Esophagus (tissue), 2 donors: ENCODE measurements at regions not wholly inside any gene's neighbourhood (a gene's known extent, or its start where the extent isn't known, plus 50 kb on each side); places are given as distances from the start of the nearest gene placed in this dataset.
"Not testable (repeated sequence)": the region's sequence is repeated elsewhere in the genome, so short reads cannot be mapped to it uniquely, and the experiment has no call there.

Experiments used
- H3K27ac ChIP-seq, 2 donors: one replicate each; pipeline ENCODE4 v1.5.1; 2013; ENCODE audit warnings: low read depth in 2 of 2, mild to moderate bottlenecking in 2 of 2, inconsistent platforms in 1 of 2, low read length in 1 of 2, moderate library complexity in 1 of 2
- H3K27me3 ChIP-seq, 2 donors: one replicate each; pipeline ENCODE4 v1.6.1; 2013; ENCODE audit warnings: low read length in 2 of 2, control low read depth in 1 of 2, mild to moderate bottlenecking in 1 of 2; ENCODE audit not compliant: insufficient read depth in 2 of 2, control insufficient read depth in 1 of 2
- H3K36me3 ChIP-seq, 2 donors: one replicate each; pipeline ENCODE4 v1.6.1; 2013; ENCODE audit warnings: low read length in 1 of 2; ENCODE audit not compliant: control insufficient read depth in 2 of 2, insufficient read depth in 2 of 2
- H3K4me1 ChIP-seq, 2 donors: one replicate each; pipeline ENCODE4 v1.6.1; 2013; ENCODE audit warnings: low read length in 1 of 2; ENCODE audit not compliant: control insufficient read depth in 2 of 2, insufficient read depth in 2 of 2
- H3K4me3 ChIP-seq, 2 donors: one replicate each; pipeline ENCODE4 v1.5.1; 2013; ENCODE audit warnings: low read length in 2 of 2, mild to moderate bottlenecking in 2 of 2, low read depth in 1 of 2, moderate library complexity in 1 of 2
- H3K9me3 ChIP-seq, 2 donors: one replicate each; pipeline ENCODE4 v1.6.1; 2013; ENCODE audit warnings: mild to moderate bottlenecking in 2 of 2, low read depth in 1 of 2, low read length in 1 of 2, moderate library complexity in 1 of 2; ENCODE audit not compliant: control insufficient read depth in 2 of 2, insufficient read depth in 1 of 2
- WGBS, 2 donors: extraction: QIAGEN DNeasy Blood & Tissue Kit; methylation state at CpG; one replicate each; pipeline ENCODE4 v1.1.7; 2013; 5-methylcytosine and 5-hydroxymethylcytosine counted together
- donor health status: healthy with polysubstance abuse.
- donor health status: Bipolar disorder and iron deficiency.

GRCh38 chr7:13257661-13258060 lies 570.2 kb downstream of the ARL4A start:
- Histone ChIP-seq H3K4me1 (no peaks in the 10 kb centered on the region), H3K36me3 (no peaks in the 10 kb centered on the region), H3K27ac (no peak overlapping the region), H3K27me3 (no peaks in the 10 kb centered on the region), H3K9me3 (no peaks in the 10 kb centered on the region), H3K4me3 (no peak overlapping the region)
- 79 to 83% methylated on average over 6 of the region's 6 CpGs for WGBS, 2 donors

GRCh38 chr7:13258386-13258785 lies 571.0 kb downstream of the ARL4A start:
- no peak overlapping the region for H3K4me3 ChIP-seq
- H3K27me3 ChIP-seq: no peaks in the 10 kb centered on the region
- H3K4me1 ChIP-seq: no peaks in the 10 kb centered on the region
- no peak overlapping the region for H3K27ac ChIP-seq
- 88 to 93% methylated on average over 2 of the region's 2 CpGs for WGBS, 2 donors
- H3K36me3 ChIP-seq: no peaks in the 10 kb centered on the region
- no peaks in the 10 kb centered on the region for H3K9me3 ChIP-seq

GRCh38 chr7:13259930-13260329 lies 572.5 kb downstream of the ARL4A start:
- Histone ChIP-seq H3K9me3 (no peaks in the 10 kb centered on the region), H3K36me3 (no peaks in the 10 kb centered on the region), H3K4me3 (no peak overlapping the region), H3K27ac (no peak overlapping the region), H3K27me3 (no peaks in the 10 kb centered on the region), H3K4me1 (no peaks in the 10 kb centered on the region)

GRCh38 chr7:13262929-13263530 lies 575.6 kb downstream of the ARL4A start:
- WGBS, 2 donors: 2 to 3% methylated on average over 4 of the region's 4 CpGs

GRCh38 chr7:13265271-13265670 lies 577.8 kb downstream of the ARL4A start:
- H3K4me3 ChIP-seq: no peak overlapping the region
- no peaks in the 10 kb centered on the region for H3K27me3 ChIP-seq
- WGBS, 2 donors: 66 to 74% methylated on average over 2 of the region's 2 CpGs
- no peaks in the 10 kb centered on the region for H3K4me1 ChIP-seq
- H3K9me3 ChIP-seq: no peaks in the 10 kb centered on the region
- no peak overlapping the region for H3K27ac ChIP-seq
- H3K36me3 ChIP-seq: no peaks in the 10 kb centered on the region

More at GRCh38 chr7:13262929-13263530, 575.6 kb downstream of the ARL4A start:
- no peaks in the 10 kb centered on the region for H3K9me3 ChIP-seq
- no peak overlapping the region for H3K4me3 ChIP-seq
- H3K4me1 ChIP-seq: no peaks in the 10 kb centered on the region
- no peaks in the 10 kb centered on the region for H3K27me3 ChIP-seq
- H3K27ac ChIP-seq: no peak overlapping the region
- H3K36me3 ChIP-seq: no peaks in the 10 kb centered on the region

GRCh38 chr7:13274205-13274604 lies 586.8 kb downstream of the ARL4A start:
- H3K36me3 ChIP-seq: not testable (repeated sequence)

GRCh38 chr7:13276977-13277376 lies 589.5 kb downstream of the ARL4A start:
- Histone ChIP-seq H3K36me3 (no peaks in the 10 kb centered on the region), H3K27me3 (no peaks in the 10 kb centered on the region), H3K9me3 (no peaks in the 10 kb centered on the region), H3K27ac (no peak overlapping the region), H3K4me1 (no peaks in the 10 kb centered on the region), H3K4me3 (no peak overlapping the region)

More at GRCh38 chr7:13274205-13274604, 586.8 kb downstream of the ARL4A start:
- H3K27me3 ChIP-seq, H3K4me3 ChIP-seq, H3K9me3 ChIP-seq, H3K4me1 ChIP-seq, H3K27ac ChIP-seq: not testable (repeated sequence)
- 81 to 83% methylated on average over 8 to 9 of the region's 9 CpGs for WGBS, 2 donors

- H3K4me1 ChIP-seq: no peaks in the 10 kb centered on the region
- no peaks in the 10 kb centered on the region for H3K36me3 ChIP-seq
- H3K4me3 ChIP-seq: no peak overlapping the region
- H3K27me3 ChIP-seq: no peaks in the 10 kb centered on the region
- no peaks in the 10 kb centered on the region for H3K9me3 ChIP-seq
- H3K27ac ChIP-seq: no peak overlapping the region
- WGBS, 2 donors: 28 to 46% methylated on average over 3 of the region's 3 CpGs
These were observed 590.6 kb downstream of the ARL4A start for GRCh38 chr7:13278020-13278419.

GRCh38 chr7:13279854-13280435 lies 592.5 kb downstream of the ARL4A start:
- Histone ChIP-seq H3K27ac (no peak overlapping the region), H3K9me3 (no peaks in the 10 kb centered on the region), H3K4me3 (no peak overlapping the region), H3K27me3 (no peaks in the 10 kb centered on the region), H3K4me1 (no peaks in the 10 kb centered on the region), H3K36me3 (no peaks in the 10 kb centered on the region)
- whole genome bisulfite sequencing, 2 donors: 31% methylated on average over 3 of the region's 3 CpGs

- no peak overlapping the region for H3K27ac ChIP-seq
- H3K27me3 ChIP-seq: no peaks in the 10 kb centered on the region
- no peaks in the 10 kb centered on the region for H3K9me3 ChIP-seq
- WGBS, 2 donors: 56 to 64% methylated on average over 3 of the region's 3 CpGs
- no peak overlapping the region for H3K4me3 ChIP-seq
- no peaks in the 10 kb centered on the region for H3K36me3 ChIP-seq
- no peaks in the 10 kb centered on the region for H3K4me1 ChIP-seq
These were observed 595.0 kb downstream of the ARL4A start for GRCh38 chr7:13282377-13282980.
